NCI-H2081 (cell line): ENCODE measurements at regions not wholly inside any gene's neighbourhood (a gene's known extent, or its start where the extent isn't known, plus 50 kb on each side); places are given as distances from the start of the nearest gene placed in this dataset.

Source experiments
- DNase-seq, 2 experiments: peaks; one replicate each; lab custom pipeline; 2025; lab: John Stamatoyannopoulos, UW

GRCh38 chr13:72221276-72221962, 354.4 kb upstream of the DACH1 start:
- DNase-seq = peak in 1 of 2 experiments; percentile 4

DNA sequence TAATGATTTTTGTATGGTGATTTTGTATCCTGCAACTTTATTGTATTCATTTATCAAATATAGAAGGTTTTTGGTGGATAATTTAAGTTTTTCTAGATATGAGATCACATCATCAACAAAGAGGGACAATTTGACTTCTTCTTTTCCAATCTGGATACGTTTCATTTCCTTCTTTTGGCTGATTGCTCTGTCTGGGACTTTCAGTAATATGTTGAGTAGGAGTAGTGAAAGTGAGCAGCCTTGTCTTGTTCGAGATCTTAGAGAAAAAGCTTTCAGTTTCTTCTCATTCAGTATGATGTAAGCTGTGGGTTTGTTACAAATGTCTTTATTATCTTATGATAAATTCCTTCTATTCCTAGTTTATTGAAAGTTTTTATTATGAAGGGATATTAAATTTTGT, 352.0 kb upstream of the DACH1 start:
- DNase-seq = no peak

- no peak for DNase-seq
Measured at GRCh38 chr13:72217142-72217541, 350.1 kb upstream of the DACH1 start.

GRCh38 chr13:72208112-72208645, 341.2 kb upstream of the DACH1 start:
- DNase-seq = no peak

DNA sequence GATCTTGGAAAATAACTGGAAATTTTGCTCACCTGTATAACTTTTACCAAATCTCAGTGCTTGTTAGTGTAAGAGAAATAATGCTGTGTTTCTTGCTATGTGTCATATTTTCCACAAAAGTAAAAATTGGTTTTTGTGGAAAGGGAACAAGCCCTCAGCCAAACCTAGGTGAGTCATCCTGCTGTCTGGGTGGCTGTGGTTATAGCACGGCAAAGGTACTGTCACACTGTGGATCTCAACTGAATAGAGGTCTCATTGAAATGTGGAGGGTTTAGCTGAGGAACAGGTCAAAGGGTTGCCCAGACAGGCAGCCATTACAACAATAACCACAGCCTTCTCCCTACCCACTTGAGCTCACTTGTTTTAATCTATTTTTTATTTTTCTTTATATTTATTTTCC, 338.8 kb upstream of the DACH1 start:
- DNase-seq = no peak

DNA sequence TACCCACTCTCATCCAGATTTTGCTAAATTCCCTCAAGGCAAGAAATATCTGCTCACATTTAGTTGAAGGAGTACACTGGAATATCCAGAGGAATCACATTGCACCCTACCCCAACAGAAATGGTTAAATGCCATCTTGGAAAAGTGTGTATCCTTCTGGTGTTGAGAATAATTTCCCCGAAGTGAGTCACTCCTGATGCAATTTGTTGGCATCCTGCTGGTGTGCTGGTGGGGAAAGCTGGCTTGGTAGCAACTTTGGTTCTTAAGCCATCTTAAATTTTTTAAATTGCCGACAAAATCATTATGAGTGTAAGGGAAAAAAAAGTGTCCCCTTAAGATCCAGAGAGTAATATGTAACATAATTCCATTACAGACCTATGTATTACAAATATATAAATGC, 337.3 kb upstream of the DACH1 start:
- no peak for DNase-seq

- no peak for DNase-seq
Measured at GRCh38 chr13:72201726-72202125, 334.7 kb upstream of the DACH1 start.

- no peak for DNase-seq
Measured at GRCh38 chr13:72199640-72200039, 332.6 kb upstream of the DACH1 start.

DNA sequence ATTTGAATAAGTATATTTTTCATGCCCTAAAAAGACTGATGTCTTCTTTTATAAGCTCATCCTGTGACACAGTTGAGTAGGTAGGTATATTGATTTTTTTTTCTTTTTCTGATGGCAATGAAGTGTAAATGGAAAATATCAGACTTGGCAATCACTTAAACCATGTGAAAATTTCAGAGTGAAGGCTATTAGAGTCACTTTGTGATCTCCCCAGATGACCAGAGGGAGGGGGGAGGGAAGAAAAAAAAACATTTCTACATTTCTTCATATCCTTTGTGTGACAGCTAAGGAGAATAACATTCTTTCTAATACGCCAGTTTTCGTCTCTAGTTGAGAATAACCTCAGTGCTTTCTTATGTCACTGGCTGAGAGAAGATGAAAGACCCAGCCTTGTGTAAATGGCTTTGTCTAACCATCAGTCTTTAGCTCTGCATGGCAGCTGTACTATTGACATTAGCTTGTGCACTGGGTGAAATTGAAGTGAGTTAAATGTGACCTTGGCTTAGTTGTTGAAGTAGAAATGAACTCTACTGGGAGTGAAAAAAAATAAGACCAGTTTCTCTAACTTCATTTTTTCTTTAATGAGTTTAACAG, 332.1 kb upstream of the DACH1 start:
- DNase-seq = no peak

- no peak for DNase-seq
Measured at GRCh38 chr13:72198042-72198441, 331.0 kb upstream of the DACH1 start.

GRCh38 chr13:72195044-72195704, 328.2 kb upstream of the DACH1 start:
- no peak for DNase-seq

DNA sequence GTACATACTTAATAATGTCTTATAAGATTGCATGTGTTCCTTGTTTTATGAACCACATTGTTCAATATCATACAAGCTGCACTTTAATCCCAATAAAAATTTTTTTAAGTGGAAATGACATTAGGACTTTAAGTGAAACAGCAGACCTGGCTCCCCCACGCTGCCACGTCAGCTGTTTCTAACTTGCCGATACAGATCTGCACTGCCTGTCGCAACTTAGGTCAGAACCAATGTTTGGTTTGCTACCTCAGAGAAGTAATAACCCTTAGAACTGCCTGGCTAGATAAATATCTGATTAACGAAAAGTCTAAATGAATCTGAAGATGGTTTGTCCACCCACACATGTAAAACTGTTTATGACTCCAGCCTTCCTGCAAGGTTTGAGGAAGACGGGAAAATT, 327.5 kb upstream of the DACH1 start:
- no peak for DNase-seq

DNA sequence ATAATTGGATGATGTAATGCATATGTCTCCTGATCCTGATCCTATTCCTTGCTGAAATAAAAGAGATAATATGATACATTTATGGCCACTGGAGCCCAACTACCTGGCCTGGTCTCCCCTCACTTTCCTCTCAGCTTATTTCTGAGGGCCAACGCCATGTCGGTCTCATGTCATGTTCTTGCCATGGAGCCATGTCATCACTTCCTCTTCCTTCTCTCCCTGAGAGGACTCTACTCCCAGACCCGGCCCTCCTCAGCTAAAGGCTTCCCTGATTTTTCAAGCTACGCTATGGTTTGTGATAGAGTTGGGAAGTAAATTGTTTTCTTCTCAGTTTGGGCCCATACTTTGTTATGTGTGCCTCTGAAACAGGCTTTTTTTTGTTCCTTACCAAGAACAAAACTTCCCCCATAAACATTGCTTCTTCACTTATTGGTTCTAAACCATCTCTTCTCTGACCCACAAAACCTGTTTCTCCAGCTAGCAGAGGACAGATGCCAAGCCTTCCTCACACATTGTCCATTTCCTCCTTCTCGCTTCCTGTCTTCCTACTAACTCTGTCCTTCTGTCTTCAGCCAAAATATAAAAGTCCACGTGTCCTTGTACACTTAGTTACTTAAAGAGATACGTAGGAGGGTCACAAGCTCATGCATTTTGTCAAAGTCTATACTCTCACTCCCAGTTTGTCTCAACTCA, 319.9 kb upstream of the DACH1 start:
- DNase-seq = no peak

DNA sequence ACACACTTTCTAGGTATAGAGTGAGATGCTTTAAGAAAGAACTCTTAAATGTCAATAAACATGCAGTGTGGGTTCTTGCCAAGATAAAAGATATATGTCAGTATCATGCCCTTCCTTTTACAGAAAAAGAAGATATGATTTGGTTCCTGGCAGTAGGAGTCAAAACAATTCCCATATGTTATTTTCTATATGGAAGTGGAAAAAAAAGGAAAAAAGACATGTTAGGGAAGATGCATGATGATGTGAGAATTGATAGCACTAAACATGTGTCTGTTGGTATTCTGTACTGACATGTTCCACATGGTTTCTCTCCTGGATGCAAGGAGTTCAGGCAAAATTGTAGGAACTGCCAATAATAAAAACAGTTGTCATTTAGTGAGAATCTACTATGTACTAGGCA, 318.8 kb upstream of the DACH1 start:
- DNase-seq = no peak

- no peak for DNase-seq
Measured at GRCh38 chr13:72181661-72182060, 314.7 kb upstream of the DACH1 start.

GRCh38 chr13:72180253-72180952, 313.4 kb upstream of the DACH1 start:
- no peak for DNase-seq

GRCh38 chr13:72174549-72174948, 307.5 kb upstream of the DACH1 start:
- no peak for DNase-seq

GRCh38 chr13:72170571-72170970, 303.6 kb upstream of the DACH1 start:
- no peak for DNase-seq

DNA sequence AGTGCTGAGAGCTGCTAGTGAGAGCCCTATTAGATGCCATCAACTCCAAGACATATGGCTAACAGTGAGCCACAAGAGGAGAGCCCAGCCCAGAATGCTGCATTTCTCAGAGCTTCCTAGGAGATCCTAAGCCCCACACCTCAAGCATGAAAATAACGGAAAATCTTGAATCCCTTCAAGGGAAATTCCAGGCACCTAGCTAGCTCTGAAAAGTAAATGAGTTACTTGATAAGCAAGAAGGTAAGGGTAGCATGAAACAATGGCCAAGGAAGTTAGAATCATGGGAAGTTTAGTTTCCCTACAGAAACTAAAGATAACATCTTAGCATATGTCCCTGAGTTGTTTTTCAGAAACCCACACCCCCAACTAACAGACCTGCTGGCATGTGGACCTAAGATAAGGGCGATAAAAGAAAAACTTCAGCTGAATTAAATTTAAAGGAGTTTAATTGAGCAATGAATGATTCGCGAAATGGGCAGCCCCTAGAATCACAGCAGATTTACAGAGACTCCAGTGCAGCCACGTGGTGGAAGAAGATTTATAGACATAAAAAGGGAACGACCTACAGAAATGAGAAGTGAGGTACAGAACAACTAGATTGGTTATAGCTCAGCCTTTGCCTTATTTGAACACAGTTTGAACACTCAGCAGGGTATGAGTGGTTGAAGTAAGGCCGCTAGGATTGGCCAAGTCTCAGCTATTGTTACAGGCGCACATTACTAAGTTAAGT, 301.3 kb upstream of the DACH1 start:
- DNase-seq = no peak

DNA sequence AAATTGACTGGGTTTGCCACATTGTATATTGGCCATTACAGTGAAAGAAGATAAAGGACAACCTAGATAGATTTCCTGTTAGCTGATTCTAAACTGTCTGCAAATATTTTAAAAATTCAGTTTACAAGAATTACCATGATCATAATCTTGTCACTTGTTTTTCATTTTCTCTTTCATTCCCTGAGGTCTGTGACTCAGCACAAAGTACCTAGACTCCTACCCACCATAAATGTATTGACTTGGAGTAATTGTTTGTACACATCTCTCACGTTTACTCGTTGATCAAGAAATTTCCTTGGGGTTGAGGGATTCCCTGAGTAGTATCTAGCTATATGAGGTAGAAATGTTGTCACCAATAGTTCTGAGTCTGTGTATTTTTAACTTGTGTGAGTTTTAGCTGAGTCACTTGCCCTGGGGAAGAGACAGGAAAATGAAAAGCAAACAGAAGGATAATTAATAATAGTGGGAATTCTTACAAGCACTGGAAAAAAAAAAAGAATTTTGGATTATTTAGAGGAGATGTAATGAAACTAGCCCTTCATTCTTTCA, 299.2 kb upstream of the DACH1 start:
- no peak for DNase-seq

- no peak for DNase-seq
Measured at GRCh38 chr13:72165276-72165675, 298.3 kb upstream of the DACH1 start.
